PC-3 (cell line): ENCODE measurements at regions not wholly inside any gene's neighbourhood (a gene's known extent, or its start where the extent isn't known, plus 50 kb on each side); places are given as distances from the start of the nearest gene placed in this dataset.

ENCODE experiments used
- EZH2 ChIP-seq: fragments of 300-600 bp; sonication (generic); IDR thresholded peaks from one replicate; pipeline ENCODE4 v1.6.1; 2017; ENCODE audit warnings: antibody characterized with exemption, mild to moderate bottlenecking, low read length; ENCODE audit not compliant: unreplicated experiment
- EZH2phosphoT487 ChIP-seq: fragments of 300-600 bp; sonication (generic); IDR thresholded peaks from 2 replicates; pipeline ENCODE4 v1.6.1; 2018; ENCODE audit warnings: mild to moderate bottlenecking, antibody characterized with exemption, low read length, borderline replicate concordance
- TF ChIP-seq, protein P1 (sequence below): fragments of 300-600 bp; sonication (generic); conservative IDR thresholded peaks from 2 replicates; pipeline ENCODE4 v1.5.1; 2017; ENCODE audit warnings: antibody characterized with exemption, low read depth, mild to moderate bottlenecking, low read length

GRCh38 chr16:64880006-64880405 is 241.9 kb downstream of the CDH11 start:
- TF ChIP-seq, protein P1, sequence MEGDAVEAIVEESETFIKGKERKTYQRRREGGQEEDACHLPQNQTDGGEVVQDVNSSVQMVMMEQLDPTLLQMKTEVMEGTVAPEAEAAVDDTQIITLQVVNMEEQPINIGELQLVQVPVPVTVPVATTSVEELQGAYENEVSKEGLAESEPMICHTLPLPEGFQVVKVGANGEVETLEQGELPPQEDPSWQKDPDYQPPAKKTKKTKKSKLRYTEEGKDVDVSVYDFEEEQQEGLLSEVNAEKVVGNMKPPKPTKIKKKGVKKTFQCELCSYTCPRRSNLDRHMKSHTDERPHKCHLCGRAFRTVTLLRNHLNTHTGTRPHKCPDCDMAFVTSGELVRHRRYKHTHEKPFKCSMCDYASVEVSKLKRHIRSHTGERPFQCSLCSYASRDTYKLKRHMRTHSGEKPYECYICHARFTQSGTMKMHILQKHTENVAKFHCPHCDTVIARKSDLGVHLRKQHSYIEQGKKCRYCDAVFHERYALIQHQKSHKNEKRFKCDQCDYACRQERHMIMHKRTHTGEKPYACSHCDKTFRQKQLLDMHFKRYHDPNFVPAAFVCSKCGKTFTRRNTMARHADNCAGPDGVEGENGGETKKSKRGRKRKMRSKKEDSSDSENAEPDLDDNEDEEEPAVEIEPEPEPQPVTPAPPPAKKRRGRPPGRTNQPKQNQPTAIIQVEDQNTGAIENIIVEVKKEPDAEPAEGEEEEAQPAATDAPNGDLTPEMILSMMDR = no peak
- no peak for TF ChIP-seq EZH2
- TF ChIP-seq EZH2phosphoT487 = no peak
